ENCODE measurements at regions not wholly inside any gene's neighbourhood (a gene's known extent, or its start where the extent isn't known, plus 50 kb on each side); places are given as distances from the start of the nearest gene placed in this dataset.
"Not testable (repeated sequence)": the region's sequence is repeated elsewhere in the genome, so short reads cannot be mapped to it uniquely, and the experiment has no call there.

GRCh38 chr5:111626473-111627148 lies 114.3 kb upstream of the STARD4 start:
- Histone ChIP-seq H3K9me3 (no peaks in the 10 kb centered on the region), H3K27me3 (no peaks in the 10 kb centered on the region), H3K4me3 (ENCODE audit: low read depth, low read length) (no peak overlapping the region), H3K36me3 (no peaks in the 10 kb centered on the region), H3K4me1 (no peaks in the 10 kb centered on the region; the same call in 1 of the 2 replicates)
- no peak for DNase-seq
- TF ChIP-seq, protein P1, sequence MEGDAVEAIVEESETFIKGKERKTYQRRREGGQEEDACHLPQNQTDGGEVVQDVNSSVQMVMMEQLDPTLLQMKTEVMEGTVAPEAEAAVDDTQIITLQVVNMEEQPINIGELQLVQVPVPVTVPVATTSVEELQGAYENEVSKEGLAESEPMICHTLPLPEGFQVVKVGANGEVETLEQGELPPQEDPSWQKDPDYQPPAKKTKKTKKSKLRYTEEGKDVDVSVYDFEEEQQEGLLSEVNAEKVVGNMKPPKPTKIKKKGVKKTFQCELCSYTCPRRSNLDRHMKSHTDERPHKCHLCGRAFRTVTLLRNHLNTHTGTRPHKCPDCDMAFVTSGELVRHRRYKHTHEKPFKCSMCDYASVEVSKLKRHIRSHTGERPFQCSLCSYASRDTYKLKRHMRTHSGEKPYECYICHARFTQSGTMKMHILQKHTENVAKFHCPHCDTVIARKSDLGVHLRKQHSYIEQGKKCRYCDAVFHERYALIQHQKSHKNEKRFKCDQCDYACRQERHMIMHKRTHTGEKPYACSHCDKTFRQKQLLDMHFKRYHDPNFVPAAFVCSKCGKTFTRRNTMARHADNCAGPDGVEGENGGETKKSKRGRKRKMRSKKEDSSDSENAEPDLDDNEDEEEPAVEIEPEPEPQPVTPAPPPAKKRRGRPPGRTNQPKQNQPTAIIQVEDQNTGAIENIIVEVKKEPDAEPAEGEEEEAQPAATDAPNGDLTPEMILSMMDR (IDR thresholded peaks at IDR 0.05; ENCODE audit: low read depth, low read length) = no peak

- Histone ChIP-seq H3K9me3 (no peaks in the 10 kb centered on the region), H3K4me1 (no peaks in the 10 kb centered on the region), H3K27me3 (no peaks in the 10 kb centered on the region), H3K36me3 (no peaks in the 10 kb centered on the region), H3K4me3 (ENCODE audit: low read depth, low read length) (no peak overlapping the region)
- TF ChIP-seq, protein P1 (IDR thresholded peaks at IDR 0.05; ENCODE audit: low read depth, low read length) = no peak
- no peak for DNase-seq
Measured at GRCh38 chr5:111618623-111619271, 106.4 kb upstream of the STARD4 start.

- no peaks in the 10 kb centered on the region for H3K36me3 ChIP-seq
- no peak overlapping the region for H3K4me3 ChIP-seq (ENCODE audit: low read depth, low read length)
- no peak for DNase-seq
- TF ChIP-seq, protein P1 (IDR thresholded peaks at IDR 0.05; ENCODE audit: low read depth, low read length) = peak; percentile 18; the same call in 1 of the 2 replicates
- no peaks in the 10 kb centered on the region for H3K9me3 ChIP-seq
- no peaks in the 10 kb centered on the region for H3K4me1 ChIP-seq
- no peaks in the 10 kb centered on the region for H3K27me3 ChIP-seq
Measured at GRCh38 chr5:111615054-111615453, 102.7 kb upstream of the STARD4 start.

- not testable (repeated sequence) for DNase-seq; H3K36me3 ChIP-seq; H3K4me1 ChIP-seq; H3K27me3 ChIP-seq; H3K4me3 ChIP-seq (ENCODE audit: low read depth, low read length); H3K9me3 ChIP-seq
Measured at GRCh38 chr5:111612013-111612630, 99.8 kb upstream of the STARD4 start.

- TF ChIP-seq, protein P1 (IDR thresholded peaks at IDR 0.05; ENCODE audit: low read depth, low read length) = no peak
- Histone ChIP-seq H3K36me3 (no peaks in the 10 kb centered on the region), H3K4me1 (no peaks in the 10 kb centered on the region), H3K9me3 (no peaks in the 10 kb centered on the region), H3K27me3 (no peaks in the 10 kb centered on the region), H3K4me3 (ENCODE audit: low read depth, low read length) (no peak overlapping the region)
- DNase-seq = no peak
Measured at GRCh38 chr5:111606194-111606593, 93.9 kb upstream of the STARD4 start.

DNA sequence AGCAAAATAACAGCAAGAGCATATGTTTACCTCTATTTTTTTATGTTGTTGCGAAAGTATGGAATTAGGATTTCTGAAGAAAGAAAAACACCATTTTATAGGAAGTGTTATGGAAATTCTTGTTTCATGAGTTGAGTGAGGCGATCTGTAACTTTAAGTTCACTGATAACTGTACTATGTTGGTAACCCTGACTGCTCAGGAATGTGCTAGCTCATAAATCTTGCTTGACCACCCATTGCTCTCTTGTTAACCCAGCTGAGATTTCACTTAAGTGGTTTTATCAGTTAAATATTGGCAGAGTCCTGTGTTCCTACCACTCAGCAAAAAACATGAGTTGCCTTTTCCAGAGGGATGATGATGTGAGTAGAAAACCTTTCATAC lies 91.1 kb upstream of the STARD4 start:
- Histone ChIP-seq H3K27me3 (no peaks in the 10 kb centered on the region), H3K9me3 (no peaks in the 10 kb centered on the region), H3K4me1 (no peaks in the 10 kb centered on the region), H3K4me3 (ENCODE audit: low read depth, low read length) (no peak overlapping the region), H3K36me3 (no peaks in the 10 kb centered on the region)
- DNase-seq = no peak
- TF ChIP-seq, protein P1 (IDR thresholded peaks at IDR 0.05; ENCODE audit: low read depth, low read length) = no peak
